Right cardiac atrium (tissue), 5 donors: ENCODE measurements at regions not wholly inside any gene's neighbourhood (a gene's known extent, or its start where the extent isn't known, plus 50 kb on each side); places are given as distances from the start of the nearest gene placed in this dataset.
"Not testable (repeated sequence)": the region's sequence is repeated elsewhere in the genome, so short reads cannot be mapped to it uniquely, and the experiment has no call there.

ENCODE experiments used
- ATAC-seq, 2 donors: fragments of 200-7000 bp; cut with Tn5 transposase; one replicate each; pipeline versions ENCODE4 v1.8.0 to v1.9.1; 2020; ENCODE audit warnings: moderate library complexity in 2 of 2, mild to moderate bottlenecking in 1 of 2
- DNase-seq, 3 donors: peaks; one replicate each; pipeline ENCODE4 v3.0.0-alpha.2; 2020
- H3K27ac ChIP-seq: one replicate; pipeline ENCODE4 v1.5.1; 2013; ENCODE audit warnings: mild to moderate bottlenecking, low read length, control low read depth, moderate library complexity
- H3K27me3 ChIP-seq: one replicate; pipeline ENCODE4 v1.6.1; 2013; ENCODE audit not compliant: control insufficient read depth, insufficient read depth
- H3K4me1 ChIP-seq: one replicate; pipeline ENCODE4 v1.6.1; 2013; ENCODE audit warnings: low read length; ENCODE audit not compliant: control insufficient read depth, insufficient read depth
- H3K4me3 ChIP-seq: one replicate; pipeline ENCODE4 v1.5.1; 2013; ENCODE audit warnings: low read length, control low read depth
- H3K9me3 ChIP-seq: one replicate; pipeline ENCODE4 v1.6.1; 2013; ENCODE audit warnings: low read length; ENCODE audit not compliant: control insufficient read depth
- WGBS: extraction: QIAGEN DNeasy Blood & Tissue Kit; methylation state at CpG from one replicate; pipeline ENCODE4 v1.1.7; 2013; 5-methylcytosine and 5-hydroxymethylcytosine counted together
- intact Hi-C, 4 donors: fragments of 100-400 bp; cut with DNase I; formaldehyde crosslinking; loops; one replicate each; pipeline versions ENCODE4 v1.11.0 to v1.14.0; 2022 to 2023
- donor health status: healthy with polysubstance abuse.
- donor health status: DM: no; HTN: yes; CAD: no.
- donor health status: DM: no; HTN: no; CAD: no.
- donor health status: DM: no; HTN: yes; CAD: no; lungs with severe emphysema.
- donor health status: DM: yes; HTN: yes; CAD: no.

DNA sequence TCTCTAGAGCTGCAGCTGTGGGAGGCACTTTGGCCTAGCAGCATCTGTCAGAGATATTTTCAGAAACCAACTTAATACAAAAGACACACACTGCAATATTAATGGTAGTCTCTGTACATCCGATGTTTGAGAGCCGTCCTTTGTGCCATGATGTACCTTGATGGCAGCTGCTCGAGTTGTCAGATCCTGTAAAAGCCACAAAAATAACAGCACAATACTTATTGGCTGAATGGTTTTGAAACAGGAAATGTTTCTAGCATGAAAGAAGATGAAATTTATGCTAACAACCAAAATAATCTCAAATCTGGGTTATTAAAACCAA, 445.5 kb upstream of the TBL1XR1 start:
- intact Hi-C loops, result no loop called here

GRCh38 chr3:177646749-177647148, 449.5 kb upstream of the TBL1XR1 start:
- Histone ChIP-seq H3K9me3 (no peaks in the 10 kb centered on the region), H3K27me3 (no peaks in the 10 kb centered on the region), H3K4me1 (no peaks in the 10 kb centered on the region), H3K27ac (no peak overlapping the region), H3K4me3 (no peak overlapping the region)
- 79% methylated on average over 3 of the region's 3 CpGs for WGBS
- DNase-seq (no peak), ATAC-seq (no peak)
- intact Hi-C loops, result no loop called here

More for the DNA sequence above, 445.5 kb upstream of the TBL1XR1 start:
- no peaks in the 10 kb centered on the region for H3K9me3 ChIP-seq
- no peak overlapping the region for H3K4me3 ChIP-seq
- WGBS, result 79% methylated on average over 3 of the region's 3 CpGs
- no peaks in the 10 kb centered on the region for H3K4me1 ChIP-seq
- H3K27ac ChIP-seq, result no peak overlapping the region
- no peak for DNase-seq
- no peaks in the 10 kb centered on the region for H3K27me3 ChIP-seq
- ATAC-seq, result no peak

- no peaks in the 10 kb centered on the region for H3K4me1 ChIP-seq
- WGBS, result 70% methylated on average over 3 of the region's 3 CpGs
- no peak for DNase-seq
- H3K4me3 ChIP-seq, result no peak overlapping the region
- intact Hi-C loops, result no loop called here
- no peaks in the 10 kb centered on the region for H3K27me3 ChIP-seq
- no peaks in the 10 kb centered on the region for H3K9me3 ChIP-seq
- ATAC-seq, result no peak
- no peak overlapping the region for H3K27ac ChIP-seq
Observed at GRCh38 chr3:177647341-177647740, 450.1 kb upstream of the TBL1XR1 start.

DNA sequence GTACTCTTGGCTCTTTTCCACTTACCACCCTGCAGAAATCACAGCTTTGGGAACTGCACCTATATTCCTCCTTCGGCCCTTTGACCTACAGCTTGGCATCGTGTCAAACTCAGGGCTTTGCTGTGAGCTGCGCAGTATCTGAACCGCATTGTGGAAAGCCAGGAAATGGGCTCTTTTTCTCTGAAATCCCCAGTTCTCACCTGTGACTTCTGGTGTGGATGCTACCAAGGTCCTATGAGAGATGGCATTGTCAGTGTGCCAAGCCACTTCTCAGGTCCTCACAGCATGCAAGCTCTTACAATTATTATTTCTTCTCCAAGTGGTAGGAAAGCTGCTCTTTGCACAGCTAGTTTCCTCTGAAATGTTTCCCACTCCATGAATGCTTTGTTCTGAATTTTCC, 450.6 kb upstream of the TBL1XR1 start:
- 77% methylated on average over 4 of the region's 4 CpGs for WGBS
- ATAC-seq, result no peak
- Histone ChIP-seq H3K27ac (no peak overlapping the region), H3K4me3 (no peak overlapping the region), H3K4me1 (no peaks in the 10 kb centered on the region), H3K27me3 (no peaks in the 10 kb centered on the region), H3K9me3 (no peaks in the 10 kb centered on the region)
- intact Hi-C loops, result no loop called here
- DNase-seq, result no peak

DNA sequence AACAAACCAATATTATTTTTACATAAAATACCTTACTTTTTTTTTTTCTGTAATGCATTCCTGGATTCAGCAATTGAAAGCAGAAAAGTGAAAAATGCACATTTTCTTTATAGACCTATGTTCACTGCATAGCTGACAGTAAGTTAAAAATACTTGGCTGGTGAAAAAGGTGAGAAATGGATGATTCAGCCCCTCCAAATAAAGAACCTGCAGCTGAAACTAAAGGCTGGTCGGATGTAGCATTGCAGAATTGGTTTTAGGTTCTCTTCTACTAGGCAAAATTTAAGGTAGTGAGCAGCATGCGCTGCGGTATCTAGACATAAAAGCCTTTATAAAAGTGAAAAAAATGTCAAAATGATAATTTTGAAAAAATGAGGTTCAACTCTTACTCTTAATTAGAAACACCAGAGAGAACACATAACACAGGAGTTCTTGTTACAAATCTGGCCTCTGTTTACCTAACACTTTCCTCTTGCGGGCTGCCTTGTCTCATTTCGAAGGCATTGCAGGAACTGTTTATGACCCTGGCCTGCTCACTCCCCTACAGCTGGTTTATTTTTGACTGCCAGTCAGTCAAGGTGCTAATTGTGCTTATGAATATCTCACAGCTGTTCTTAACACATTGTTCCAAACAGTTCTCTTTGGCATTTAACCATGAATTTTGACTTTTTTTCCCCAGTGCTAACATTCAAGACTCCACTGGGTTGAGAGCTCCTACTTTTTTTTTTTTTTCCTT, 455.4 kb upstream of the TBL1XR1 start:
- intact Hi-C loops, result no loop called here
- DNase-seq, result no peak
- Histone ChIP-seq H3K27ac (no peak overlapping the region), H3K4me1 (no peaks in the 10 kb centered on the region), H3K9me3 (no peaks in the 10 kb centered on the region), H3K4me3 (no peak overlapping the region), H3K27me3 (no peaks in the 10 kb centered on the region)
- peak; percentile 58 to 85 for ATAC-seq
- WGBS, result 69% methylated on average over 5 of the region's 5 CpGs

- WGBS, result 76% methylated on average over 4 of the region's 4 CpGs
Observed at GRCh38 chr3:177657243-177657642, 460.0 kb upstream of the TBL1XR1 start.

DNA sequence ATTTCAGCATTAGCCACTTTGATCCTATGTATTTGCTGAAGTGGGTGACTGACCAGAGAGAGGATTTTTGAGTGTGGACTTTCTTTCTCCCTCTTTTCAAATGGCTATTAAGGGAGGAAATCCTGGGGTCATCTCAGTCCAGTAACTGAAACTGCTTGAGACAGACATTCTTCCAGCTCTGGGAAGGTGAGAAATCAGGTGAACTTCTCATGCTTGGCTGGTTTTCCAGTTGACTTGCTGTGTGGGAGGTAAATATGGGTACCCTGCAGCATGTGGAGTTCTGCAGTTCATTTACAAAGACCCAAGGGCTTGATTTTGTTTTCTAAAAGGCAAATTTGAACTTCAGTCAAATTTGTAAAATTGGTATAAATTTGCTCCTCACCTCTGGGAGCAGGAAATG, 461.1 kb upstream of the TBL1XR1 start:
- Histone ChIP-seq H3K4me3 (no peak overlapping the region), H3K27ac (no peak overlapping the region), H3K4me1 (no peaks in the 10 kb centered on the region), H3K9me3 (no peaks in the 10 kb centered on the region), H3K27me3 (no peaks in the 10 kb centered on the region)
- intact Hi-C loops, result no loop called here
- DNase-seq (no peak), ATAC-seq (no peak)

More at GRCh38 chr3:177657243-177657642, 460.0 kb upstream of the TBL1XR1 start:
- Histone ChIP-seq H3K27ac (no peak overlapping the region), H3K4me3 (no peak overlapping the region), H3K27me3 (no peaks in the 10 kb centered on the region), H3K9me3 (no peaks in the 10 kb centered on the region), H3K4me1 (no peaks in the 10 kb centered on the region)
- DNase-seq (no peak), ATAC-seq (peak in 1 of 2 donors; percentile 33)
- intact Hi-C loops, result no loop called here

DNA sequence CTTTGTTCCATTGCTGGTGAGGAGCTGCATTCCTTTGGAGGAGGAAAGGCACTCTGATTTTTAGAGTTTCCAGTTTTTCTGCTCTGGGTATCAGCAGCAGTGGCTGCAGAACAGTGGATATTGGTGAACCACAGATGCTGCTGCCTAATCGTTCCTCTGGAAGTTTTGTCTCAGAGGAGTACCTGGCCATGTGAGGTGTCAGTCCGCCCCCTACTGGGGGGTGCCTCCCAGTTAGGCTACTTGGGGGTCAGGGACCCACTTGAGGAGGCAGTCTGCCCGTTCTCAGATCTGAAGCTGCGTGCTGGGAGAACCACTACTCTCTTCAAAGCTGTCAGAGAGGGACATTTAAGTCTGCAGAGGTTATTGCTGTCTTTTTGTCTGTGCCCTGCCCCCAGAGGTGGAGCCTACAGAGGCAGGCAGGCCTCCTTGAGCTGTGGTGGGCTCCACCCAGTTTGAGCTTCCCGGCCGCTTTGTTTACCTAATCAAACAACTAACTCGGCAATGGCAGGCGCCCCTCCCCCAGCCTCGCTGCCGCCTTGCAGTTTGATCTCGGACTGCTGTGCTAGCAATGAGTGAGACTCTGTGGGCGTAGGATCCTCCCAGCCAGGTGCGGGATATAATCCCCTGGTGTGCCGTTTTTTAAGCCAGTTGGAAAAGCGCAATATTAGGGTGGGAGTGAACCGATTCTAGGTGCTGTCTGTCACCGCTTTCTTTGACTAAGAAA, 467.3 kb upstream of the TBL1XR1 start:
- H3K27me3 ChIP-seq, intact Hi-C loops, ATAC-seq, H3K9me3 ChIP-seq, H3K4me1 ChIP-seq, H3K4me3 ChIP-seq, H3K27ac ChIP-seq: not testable (repeated sequence)
- 95% methylated on average over 17 of the region's 17 CpGs for WGBS
- DNase-seq, result peak in 1 of 3 donors; percentile 31

GRCh38 chr3:177665122-177665808, 468.0 kb upstream of the TBL1XR1 start:
- no peak for DNase-seq

DNA sequence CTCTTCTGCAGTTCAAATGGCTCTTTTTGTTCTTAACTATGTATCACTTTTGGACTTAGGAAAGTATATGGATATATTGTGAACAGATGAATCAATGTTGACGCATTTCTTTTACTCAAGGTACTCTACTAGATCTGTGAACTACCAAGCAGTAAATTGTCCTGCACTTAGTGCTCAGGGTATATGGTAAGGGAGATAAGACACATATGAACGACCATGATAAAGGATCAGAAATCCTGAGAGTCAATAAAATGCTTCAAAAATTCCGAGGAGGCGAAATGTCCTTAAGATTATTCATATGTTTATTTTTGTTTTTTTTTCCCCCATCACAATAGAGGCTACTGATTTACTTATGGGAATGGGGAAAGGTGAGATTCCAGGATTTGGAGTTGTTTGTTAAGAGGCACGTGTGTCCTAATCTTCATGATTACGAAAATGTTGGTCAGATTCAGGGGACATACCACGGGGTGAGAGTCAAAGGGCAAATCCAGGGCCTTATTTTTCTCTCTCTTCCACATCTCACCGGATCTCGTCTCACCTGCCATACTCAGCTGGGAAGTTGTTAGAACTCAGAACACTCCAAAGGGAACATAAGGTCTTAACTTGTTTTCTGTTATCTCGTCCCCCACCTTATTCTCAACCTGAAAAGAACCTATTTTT, 475.1 kb upstream of the TBL1XR1 start:
- 88% methylated on average over 10 of the region's 10 CpGs for WGBS
- no peak for ATAC-seq

More at GRCh38 chr3:177665122-177665808, 468.0 kb upstream of the TBL1XR1 start:
- WGBS, result 97% methylated on average over 9 of the region's 9 CpGs
- intact Hi-C loops, result no loop called here
- Histone ChIP-seq H3K27me3 (no peaks in the 10 kb centered on the region), H3K27ac (no peak overlapping the region), H3K9me3 (no peaks in the 10 kb centered on the region), H3K4me3 (no peak overlapping the region), H3K4me1 (no peaks in the 10 kb centered on the region)
- no peak for ATAC-seq

More for the DNA sequence above, 475.1 kb upstream of the TBL1XR1 start:
- intact Hi-C loops, result no loop called here
- Histone ChIP-seq H3K9me3 (no peaks in the 10 kb centered on the region), H3K4me3 (no peak overlapping the region), H3K4me1 (peaks cover 2% of the 10 kb centered on the region), H3K27ac (no peak overlapping the region), H3K27me3 (no peaks in the 10 kb centered on the region)
- DNase-seq, result no peak
